ENCODE measurements at regions not wholly inside any gene's neighbourhood (a gene's known extent, or its start where the extent isn't known, plus 50 kb on each side); places are given as distances from the start of the nearest gene placed in this dataset.
"Not testable (repeated sequence)": the region's sequence is repeated elsewhere in the genome, so short reads cannot be mapped to it uniquely, and the experiment has no call there.

DNA sequence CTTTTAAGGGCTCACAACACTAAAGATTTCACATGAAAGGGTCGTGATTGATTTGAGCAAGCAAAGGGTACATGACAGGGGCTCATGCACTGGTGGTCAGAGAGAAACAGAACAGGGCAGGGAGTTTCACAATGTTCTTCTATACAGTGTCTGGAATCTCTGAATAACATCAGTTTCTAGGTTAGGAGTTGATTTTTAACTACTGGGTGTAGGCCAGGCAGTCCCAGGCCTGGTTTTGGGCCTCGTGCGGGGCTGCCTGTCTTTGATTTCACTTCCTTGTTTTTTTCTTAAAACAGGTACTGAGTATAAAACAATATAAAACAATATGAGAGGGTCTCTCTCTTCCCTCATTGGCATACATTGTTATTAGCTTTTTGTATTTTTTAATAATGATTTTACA, 87.2 kb upstream of the PRDM9 start:
- TF ChIP-seq, protein P1, sequence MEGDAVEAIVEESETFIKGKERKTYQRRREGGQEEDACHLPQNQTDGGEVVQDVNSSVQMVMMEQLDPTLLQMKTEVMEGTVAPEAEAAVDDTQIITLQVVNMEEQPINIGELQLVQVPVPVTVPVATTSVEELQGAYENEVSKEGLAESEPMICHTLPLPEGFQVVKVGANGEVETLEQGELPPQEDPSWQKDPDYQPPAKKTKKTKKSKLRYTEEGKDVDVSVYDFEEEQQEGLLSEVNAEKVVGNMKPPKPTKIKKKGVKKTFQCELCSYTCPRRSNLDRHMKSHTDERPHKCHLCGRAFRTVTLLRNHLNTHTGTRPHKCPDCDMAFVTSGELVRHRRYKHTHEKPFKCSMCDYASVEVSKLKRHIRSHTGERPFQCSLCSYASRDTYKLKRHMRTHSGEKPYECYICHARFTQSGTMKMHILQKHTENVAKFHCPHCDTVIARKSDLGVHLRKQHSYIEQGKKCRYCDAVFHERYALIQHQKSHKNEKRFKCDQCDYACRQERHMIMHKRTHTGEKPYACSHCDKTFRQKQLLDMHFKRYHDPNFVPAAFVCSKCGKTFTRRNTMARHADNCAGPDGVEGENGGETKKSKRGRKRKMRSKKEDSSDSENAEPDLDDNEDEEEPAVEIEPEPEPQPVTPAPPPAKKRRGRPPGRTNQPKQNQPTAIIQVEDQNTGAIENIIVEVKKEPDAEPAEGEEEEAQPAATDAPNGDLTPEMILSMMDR (IDR thresholded peaks at IDR 0.05) = not testable (repeated sequence)
- TF ChIP-seq POLR2A (IDR thresholded peaks at IDR 0.05) = not testable (repeated sequence)
